H9 (cell line): ENCODE measurements at regions not wholly inside any gene's neighbourhood (a gene's known extent, or its start where the extent isn't known, plus 50 kb on each side); places are given as distances from the start of the nearest gene placed in this dataset.
A peak's percentile ranks its signal among the peaks of the same experiment; 100 is the strongest.

Experiments used
- DNase-seq: peaks from one replicate; pipeline ENCODE4 v3.0.0-alpha.2; 2017
- H2AFZ ChIP-seq: one replicate; pipeline ENCODE4 v1.6.1; 2013; ENCODE audit warnings: mild to moderate bottlenecking, low read length, control low read depth, moderate library complexity
- H2AK5ac ChIP-seq: 2 replicates; pipeline ENCODE4 v1.6.1; 2013; ENCODE audit warnings: low read length, control low read depth, mixed read lengths; ENCODE audit not compliant: insufficient read length
- H2BK120ac ChIP-seq: one replicate; pipeline ENCODE4 v1.6.1; 2013; ENCODE audit warnings: low read depth, mild to moderate bottlenecking, low read length, control low read depth, inconsistent platforms; ENCODE audit not compliant: poor library complexity, severe bottlenecking
- H2BK12ac ChIP-seq: 2 replicates; pipeline ENCODE4 v1.6.1; 2013; ENCODE audit warnings: low read length, control low read depth, mixed read lengths, low read depth; ENCODE audit not compliant: insufficient read length
- H2BK15ac ChIP-seq: 2 replicates; pipeline ENCODE4 v1.6.1; 2013; ENCODE audit warnings: low read depth, low read length, control low read depth
- H2BK20ac ChIP-seq: one replicate; pipeline ENCODE4 v1.6.1; 2013; ENCODE audit warnings: low read depth, mild to moderate bottlenecking, low read length, control low read depth, inconsistent platforms; ENCODE audit not compliant: poor library complexity, severe bottlenecking
- H2BK5ac ChIP-seq: 2 replicates; pipeline ENCODE4 v1.6.1; 2013; ENCODE audit warnings: low read length, control low read depth, mixed read lengths; ENCODE audit not compliant: insufficient read length
- H3K14ac ChIP-seq: 2 replicates; pipeline ENCODE4 v1.6.1; 2013; ENCODE audit warnings: low read length, control low read depth; ENCODE audit not compliant: insufficient read depth
- H3K18ac ChIP-seq: 2 replicates; pipeline ENCODE4 v1.6.1; 2013; ENCODE audit warnings: low read depth, mild to moderate bottlenecking, mixed read lengths, low read length, control low read depth; ENCODE audit not compliant: insufficient read length
- H3K23ac ChIP-seq: 2 replicates; pipeline ENCODE4 v1.6.1; 2013; ENCODE audit warnings: low read length, control low read depth, mixed read lengths, low read depth; ENCODE audit not compliant: insufficient read length
- H3K23me2 ChIP-seq: 2 replicates; pipeline ENCODE4 v1.6.1; 2013; ENCODE audit warnings: low read depth, mild to moderate bottlenecking, mixed read lengths, low read length, control low read depth; ENCODE audit not compliant: insufficient read length, poor library complexity, severe bottlenecking
- H3K27ac ChIP-seq: 2 replicates; pipeline ENCODE4 v1.5.1; 2013; ENCODE audit warnings: low read length, control low read depth, mixed read lengths, low read depth; ENCODE audit not compliant: insufficient read length
- H3K27me3 ChIP-seq: 2 replicates; pipeline ENCODE4 v1.6.1; 2013; ENCODE audit warnings: low read length, control low read depth, inconsistent platforms; ENCODE audit not compliant: insufficient read depth
- H3K4ac ChIP-seq: 2 replicates; pipeline ENCODE4 v1.6.1; 2013; ENCODE audit warnings: low read depth, mild to moderate bottlenecking, control low read depth, inconsistent platforms, low read length, moderate library complexity
- H3K4me1 ChIP-seq: 2 replicates; pipeline ENCODE4 v1.6.1; 2013; ENCODE audit warnings: low read length, control low read depth, inconsistent platforms; ENCODE audit not compliant: insufficient read depth
- H3K4me2 ChIP-seq: 2 replicates; pipeline ENCODE4 v1.6.1; 2013; ENCODE audit warnings: low read length, control low read depth, mixed read lengths; ENCODE audit not compliant: insufficient read length, insufficient read depth
- H3K56ac ChIP-seq: 2 replicates; pipeline ENCODE4 v1.6.1; 2013; ENCODE audit warnings: low read depth, mild to moderate bottlenecking, mixed read lengths, low read length, control low read depth; ENCODE audit not compliant: insufficient read length
- H3K79me1 ChIP-seq: 2 replicates; pipeline ENCODE4 v1.6.1; 2013; ENCODE audit warnings: low read depth, mild to moderate bottlenecking, moderate library complexity, low read length, control low read depth, inconsistent platforms; ENCODE audit not compliant: insufficient read depth, poor library complexity, severe bottlenecking
- H3K79me2 ChIP-seq: 2 replicates; pipeline ENCODE4 v1.6.1; 2013; ENCODE audit warnings: low read length, control low read depth, inconsistent platforms; ENCODE audit not compliant: insufficient read depth
- H3K9ac ChIP-seq: 2 replicates; pipeline ENCODE4 v1.6.1; 2013; ENCODE audit warnings: low read length, control low read depth, mixed read lengths; ENCODE audit not compliant: insufficient read length; ENCODE audit errors: extremely low read depth
- H3K9me3 ChIP-seq: one replicate; pipeline ENCODE4 v1.6.1; 2013; ENCODE audit warnings: low read depth, low read length, inconsistent platforms; ENCODE audit not compliant: control insufficient read depth
- H3T11ph ChIP-seq: one replicate; pipeline ENCODE4 v1.6.1; 2013; ENCODE audit warnings: mild to moderate bottlenecking, low read length, control low read depth, inconsistent platforms
- H4K20me1 ChIP-seq: one replicate; pipeline ENCODE4 v1.6.1; 2013; ENCODE audit not compliant: control insufficient read depth, insufficient read length, insufficient read depth
- H4K5ac ChIP-seq: 2 replicates; pipeline ENCODE4 v1.6.1; 2013; ENCODE audit warnings: low read depth, mild to moderate bottlenecking, mixed read lengths, low read length, control low read depth; ENCODE audit not compliant: insufficient read length
- H4K8ac ChIP-seq: replicated peaks from 2 replicates; pipeline ENCODE4 v1.6.1; 2013; ENCODE audit warnings: low read length, control low read depth, mixed read lengths, low read depth; ENCODE audit not compliant: insufficient read length
- H4K91ac ChIP-seq: 2 replicates; pipeline ENCODE4 v1.6.1; 2013; ENCODE audit warnings: low read depth, mild to moderate bottlenecking, moderate library complexity, mixed read lengths, low read length, control low read depth; ENCODE audit not compliant: insufficient read length
- H3K27ac Mint-ChIP-seq, 3 experiments: 2 replicates in 2 of 3; 3 replicates in 1 of 3; pipeline ENCODE4 v1.8.0; 2020 to 2021; ENCODE audit warnings: mixed read lengths in 3 of 3, mild to moderate bottlenecking in 1 of 3, moderate library complexity in 1 of 3
- H3K27me3 Mint-ChIP-seq: 2 replicates; pipeline ENCODE4 v1.8.0; 2021; ENCODE audit warnings: low read depth, mild to moderate bottlenecking, moderate library complexity, mixed read lengths
- H3K36me3 Mint-ChIP-seq, 3 experiments: 2 replicates in 2 of 3; 3 replicates in 1 of 3; pipeline ENCODE4 v1.8.0; 2020 to 2021; ENCODE audit warnings: low read depth in 3 of 3, mixed read lengths in 3 of 3; ENCODE audit not compliant: insufficient read depth in 1 of 3
- H3K4me1 Mint-ChIP-seq, 2 experiments: 2 replicates each; pipeline ENCODE4 v1.8.0; 2020; ENCODE audit warnings: mixed read lengths in 2 of 2
- H3K4me3 Mint-ChIP-seq, 2 experiments: 2 replicates in 1 of 2; 3 replicates in 1 of 2; pipeline ENCODE4 v1.8.0; 2020 to 2021; ENCODE audit warnings: mild to moderate bottlenecking in 2 of 2, mixed read lengths in 2 of 2, moderate library complexity in 1 of 2
- H3K9me3 Mint-ChIP-seq, 2 experiments: 2 replicates in 1 of 2; 3 replicates in 1 of 2; pipeline ENCODE4 v1.8.0; 2020; ENCODE audit warnings: mild to moderate bottlenecking in 2 of 2, mixed read lengths in 2 of 2, moderate library complexity in 1 of 2
- CTCF ChIP-seq: fragments of 200-600 bp; sonication (generic); conservative IDR thresholded peaks from 3 replicates; pipeline ENCODE4 v1.8.0; 2021; ENCODE audit warnings: antibody characterized with exemption, mild to moderate bottlenecking
- WGBS: extraction: QIAGEN DNeasy Blood & Tissue Kit; methylation state at CpG from one replicate; pipeline ENCODE4 v1.1.7; 2013; ENCODE audit warnings: missing lambda C conversion rate, low lambda C conversion rate, mixed read lengths; ENCODE audit not compliant: insufficient read length; ENCODE audit errors: extremely low coverage; 5-methylcytosine and 5-hydroxymethylcytosine counted together

GRCh38 chr22:48743601-48744282 is 1083.9 kb downstream of the BRD1 start:
- no peak overlapping the region for H3K4ac ChIP-seq
- no peak overlapping the region for H4K91ac ChIP-seq
- H3K27me3 ChIP-seq, result no peaks in the 10 kb centered on the region
- H3K9me3 ChIP-seq, result no peaks in the 10 kb centered on the region
- H2BK120ac ChIP-seq, result no peak overlapping the region
- H3T11ph ChIP-seq, result no peak overlapping the region
- H3K36me3 Mint-ChIP-seq, result peaks cover 0 to 5% (median 2%) of the 10 kb centered on the region in 3 experiments; a peak in 2 of 7 replicates
- H3K27ac ChIP-seq, result no peak overlapping the region
- no peak overlapping the region for H2AFZ ChIP-seq
- no peaks in the 10 kb centered on the region for H3K27me3 Mint-ChIP-seq
- no peaks in the 10 kb centered on the region for H3K79me2 ChIP-seq
- 0 out of 2 replicates have a peak overlapping the region, but pooled peaks have one; percentile 46 for H3K14ac ChIP-seq
- H2BK20ac ChIP-seq, result no peak overlapping the region
- no peak overlapping the region for H4K5ac ChIP-seq
- H4K20me1 ChIP-seq, result no peaks in the 10 kb centered on the region
- H3K4me1 Mint-ChIP-seq, result no peaks in the 10 kb centered on the region
- no peak overlapping the region for H3K4me3 Mint-ChIP-seq
- H3K4me2 ChIP-seq, result no peak overlapping the region
- H3K23me2 ChIP-seq, result no peaks in the 10 kb centered on the region
- H3K18ac ChIP-seq, result no peak overlapping the region
- no peak overlapping the region for H3K9ac ChIP-seq
- H2BK15ac ChIP-seq, result no peak overlapping the region
- no peaks in the 10 kb centered on the region for H3K4me1 ChIP-seq
- no peak for DNase-seq
- H3K9me3 Mint-ChIP-seq, result no peaks in the 10 kb centered on the region; a peak in 2 of 5 replicates
- H2AK5ac ChIP-seq, result no peak overlapping the region
- no peak overlapping the region for H4K8ac ChIP-seq
- H3K23ac ChIP-seq, result no peak overlapping the region
- no peak overlapping the region for H2BK5ac ChIP-seq
- H3K27ac Mint-ChIP-seq, result no peak overlapping the region
- no peak overlapping the region for H2BK12ac ChIP-seq
- H3K56ac ChIP-seq, result no peak overlapping the region
- no peaks in the 10 kb centered on the region for H3K79me1 ChIP-seq
- no CpG with 5 or more reads among the region's 32 CpGs for WGBS
- no peak for TF ChIP-seq CTCF
